HG03103 (cell line): ENCODE measurements at regions not wholly inside any gene's neighbourhood (a gene's known extent, or its start where the extent isn't known, plus 50 kb on each side); places are given as distances from the start of the nearest gene placed in this dataset.

Experiments
- ATAC-seq: cut with Tn5 transposase; IDR thresholded peaks from one replicate; pipeline ENCODE4 v1.9.1; 2021; ENCODE audit warnings: low read depth; ENCODE audit not compliant: unreplicated experiment

DNA sequence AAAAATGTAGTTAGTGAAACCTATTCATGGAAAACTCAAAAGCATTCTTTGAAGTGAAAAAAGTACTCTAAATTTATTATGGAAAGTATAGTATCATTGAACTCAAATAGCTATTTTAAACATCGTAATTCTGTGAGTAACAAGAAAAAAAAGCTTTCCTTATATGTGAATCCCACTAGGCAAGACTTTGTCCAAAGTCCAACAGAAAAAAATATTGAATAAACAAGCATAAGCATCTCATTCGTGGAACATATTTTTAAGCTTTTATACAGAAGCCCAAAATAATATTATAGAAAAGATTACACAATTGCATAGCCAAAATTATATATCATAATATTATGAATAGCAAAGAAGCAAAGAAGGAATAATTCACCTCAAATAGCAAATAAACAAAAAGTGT is 79.4 kb upstream of the IFNE start:
- ATAC-seq, result no peak

DNA sequence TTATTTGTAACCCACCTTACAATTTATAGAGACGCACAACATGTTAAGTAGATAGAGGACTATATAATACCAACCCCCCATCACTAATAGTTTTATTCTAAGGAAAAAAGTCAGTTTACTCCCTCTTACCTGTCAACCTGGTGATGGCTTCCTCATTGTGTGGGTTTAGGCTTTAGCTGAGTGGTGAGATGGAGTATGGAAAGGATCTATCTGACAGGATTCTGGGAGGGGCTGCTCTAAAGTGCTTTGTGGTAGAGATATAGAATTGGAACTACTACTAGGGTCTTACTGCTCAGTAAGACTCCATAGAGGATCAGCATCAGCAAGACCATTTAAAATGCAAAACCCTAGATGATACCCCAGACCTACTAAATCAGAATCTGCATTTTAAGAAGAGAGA is 82.1 kb upstream of the IFNE start:
- no peak for ATAC-seq

DNA sequence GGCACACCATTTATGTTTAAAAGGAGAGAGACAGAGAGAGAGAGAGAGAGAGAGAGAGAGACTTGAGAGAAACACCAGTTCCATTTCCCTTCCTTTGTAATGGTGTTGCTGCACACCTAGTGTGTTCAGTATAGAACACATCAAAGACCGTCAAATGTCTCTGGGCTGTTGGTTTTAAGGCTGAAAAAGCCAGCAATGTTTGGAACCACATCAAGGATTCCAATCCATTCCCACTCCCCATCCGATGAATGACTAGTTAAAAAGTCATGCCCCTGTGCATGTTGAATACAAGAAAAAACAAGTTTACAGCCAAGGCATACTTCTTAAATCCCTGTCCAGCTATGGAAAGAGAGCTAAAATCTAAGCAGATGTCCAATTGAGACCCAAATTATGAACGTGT is 83.0 kb upstream of the IFNE start:
- no peak for ATAC-seq

DNA sequence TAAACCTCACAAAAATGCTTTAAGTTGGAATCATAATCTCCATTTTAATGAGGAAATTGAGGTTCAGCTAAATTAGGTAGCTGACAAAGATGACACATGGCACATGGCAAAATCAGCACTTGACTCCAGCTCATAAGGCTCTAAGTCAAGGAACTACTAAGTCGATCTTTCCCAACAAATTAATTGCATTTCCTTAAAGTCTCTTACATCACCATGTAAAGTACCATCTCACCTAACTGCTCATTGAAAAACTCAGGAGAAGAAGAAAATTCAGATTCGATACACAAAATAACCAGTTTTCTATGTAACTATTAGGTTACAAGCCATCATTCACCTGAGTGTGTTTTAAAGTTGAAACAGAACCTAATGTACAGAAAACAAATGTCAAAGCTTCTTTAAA is 85.8 kb upstream of the IFNE start:
- ATAC-seq, result no peak

DNA sequence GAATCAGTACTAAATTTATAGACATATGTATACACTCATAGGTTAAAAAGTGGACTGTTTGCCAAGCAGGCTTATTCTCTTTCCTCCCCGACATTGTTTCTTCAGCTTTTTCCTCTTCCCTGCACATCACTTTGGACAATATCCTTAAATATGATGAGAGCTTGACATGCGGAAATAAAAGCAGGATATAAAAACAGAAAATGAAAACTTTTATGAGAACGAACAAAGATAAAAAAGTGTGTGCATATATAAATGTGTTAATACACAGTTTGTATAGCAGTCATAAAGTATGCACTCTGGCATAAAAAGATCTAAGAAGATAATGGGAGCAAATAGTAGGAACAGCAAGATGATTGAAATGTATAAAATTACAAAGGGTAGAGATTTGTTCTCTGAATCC is 86.4 kb upstream of the IFNE start:
- ATAC-seq, result no peak

DNA sequence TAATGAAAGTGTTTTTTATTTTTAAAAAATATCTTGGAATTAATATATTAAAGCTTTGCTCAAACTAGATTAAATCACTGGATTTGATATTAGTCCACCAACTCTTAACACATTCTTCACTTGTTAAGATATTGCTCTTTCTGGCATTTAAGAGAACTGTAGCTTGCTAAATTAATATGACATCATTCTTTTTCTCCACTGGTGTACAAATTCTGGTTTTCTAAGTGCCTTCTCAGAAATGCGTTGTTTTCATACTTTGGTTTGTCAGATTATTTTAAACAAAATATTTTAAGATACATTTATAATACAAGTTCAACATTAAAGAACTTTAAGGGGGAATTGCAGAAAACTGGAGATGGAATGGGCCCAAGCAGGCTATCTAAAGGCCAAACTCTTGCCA is 87.6 kb upstream of the IFNE start:
- ATAC-seq, result no peak

DNA sequence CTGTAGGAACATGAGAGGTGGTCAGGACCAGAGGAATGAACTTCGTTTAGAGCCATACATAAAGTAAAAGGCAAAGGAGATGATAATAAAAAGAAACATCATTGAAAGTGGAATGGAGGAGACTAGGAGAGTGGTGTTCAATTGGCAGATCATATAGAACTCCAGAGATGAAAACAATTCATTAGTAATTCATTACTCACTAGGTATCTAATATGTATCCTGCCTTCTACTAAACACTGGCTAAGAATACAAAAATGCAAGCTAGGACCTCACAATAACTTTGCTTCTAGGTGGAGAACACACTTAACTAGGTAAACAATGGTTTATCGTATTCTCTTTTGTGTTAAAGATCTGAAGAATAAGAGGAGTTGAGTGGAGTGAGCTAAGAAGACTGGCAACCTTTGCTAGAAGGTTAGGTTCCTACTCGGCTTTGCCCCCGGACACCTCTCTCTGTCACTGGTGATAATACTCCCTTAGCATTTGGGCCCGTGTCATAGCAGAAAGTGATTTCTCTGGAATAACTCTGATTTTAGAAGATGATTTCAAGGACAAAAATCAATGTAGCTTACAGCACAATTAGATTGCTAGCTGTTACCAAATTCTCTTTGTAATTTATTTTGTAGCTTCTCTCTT is 88.6 kb upstream of the IFNE start:
- ATAC-seq, result no peak

DNA sequence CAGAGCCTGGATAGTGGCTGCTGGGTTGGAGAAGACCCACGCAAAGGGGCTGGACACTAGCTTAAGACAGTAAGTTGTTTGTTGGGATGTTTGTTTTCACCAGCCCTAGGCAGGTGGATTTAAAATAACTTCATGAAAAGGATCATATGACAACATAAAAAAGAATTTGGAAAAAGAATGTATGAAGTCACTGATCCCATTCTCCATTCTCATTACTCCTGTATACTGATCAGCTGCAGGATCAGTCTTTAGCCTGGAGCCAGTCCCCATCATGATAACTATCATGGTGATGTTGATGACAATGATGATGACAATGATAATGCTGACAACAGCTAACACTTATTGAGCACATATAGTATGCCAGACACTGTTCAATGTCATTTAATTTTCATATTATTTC is 92.1 kb upstream of the IFNE start:
- no peak for ATAC-seq

DNA sequence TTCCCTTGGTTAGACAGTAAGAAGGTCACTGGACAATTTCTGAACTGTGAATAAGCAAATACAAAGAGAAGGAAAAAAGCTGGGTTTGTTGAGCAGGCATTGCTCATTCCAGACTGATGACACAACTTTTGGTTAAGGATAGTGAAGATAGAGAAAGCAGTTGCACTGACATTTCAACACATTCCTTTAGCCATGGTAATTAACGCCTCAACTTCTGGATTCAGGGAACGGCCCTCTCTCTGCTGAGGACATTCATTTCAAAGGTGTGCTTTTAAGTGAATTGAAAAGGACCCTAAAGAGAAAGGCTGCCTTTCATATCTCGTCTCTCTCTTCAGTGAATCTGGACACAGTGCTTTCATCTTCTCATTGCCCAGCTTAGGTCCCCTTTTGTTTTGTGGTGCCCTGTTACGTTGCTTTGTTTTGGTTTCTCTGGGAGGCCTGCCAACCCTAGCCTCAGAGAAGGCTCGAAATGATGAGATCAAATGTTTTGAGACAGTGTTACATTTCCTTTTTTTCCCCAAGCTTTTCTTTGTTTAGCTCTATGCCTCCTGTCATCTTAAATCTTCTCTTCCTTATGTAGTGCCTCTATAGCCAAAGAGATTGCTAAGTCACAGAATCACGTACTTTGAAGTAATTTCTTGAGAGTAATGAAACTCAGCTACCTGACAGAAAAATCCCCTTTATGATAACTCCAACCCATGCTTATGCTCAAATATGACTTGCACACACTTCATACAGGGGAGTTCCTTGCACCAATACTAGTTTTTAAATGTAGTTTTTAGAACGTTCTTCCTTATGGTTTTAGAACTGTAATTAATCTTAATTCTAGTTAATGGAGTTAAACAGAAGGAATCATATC is 94.4 kb upstream of the IFNE start:
- ATAC-seq, result no peak

DNA sequence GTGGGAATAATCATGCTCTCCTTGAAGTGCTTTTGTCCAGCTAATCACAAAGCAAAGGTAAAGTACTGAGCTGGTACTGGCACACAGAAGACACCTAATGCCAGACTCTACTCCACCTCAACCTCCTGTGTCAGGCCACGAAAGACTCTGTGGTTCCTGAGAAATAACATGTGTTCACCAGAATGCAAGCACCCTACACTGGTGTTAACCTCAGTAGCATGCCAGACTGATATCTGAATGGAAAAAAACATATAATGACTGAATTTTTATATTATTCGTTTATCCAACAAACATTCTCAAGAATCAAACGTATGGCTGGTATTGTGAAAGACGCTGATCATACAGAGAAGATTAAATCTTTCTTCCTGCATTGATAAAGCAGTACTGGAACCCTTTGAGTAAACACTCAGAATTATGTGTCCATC is 97.1 kb upstream of the IFNE start:
- no peak for ATAC-seq

DNA sequence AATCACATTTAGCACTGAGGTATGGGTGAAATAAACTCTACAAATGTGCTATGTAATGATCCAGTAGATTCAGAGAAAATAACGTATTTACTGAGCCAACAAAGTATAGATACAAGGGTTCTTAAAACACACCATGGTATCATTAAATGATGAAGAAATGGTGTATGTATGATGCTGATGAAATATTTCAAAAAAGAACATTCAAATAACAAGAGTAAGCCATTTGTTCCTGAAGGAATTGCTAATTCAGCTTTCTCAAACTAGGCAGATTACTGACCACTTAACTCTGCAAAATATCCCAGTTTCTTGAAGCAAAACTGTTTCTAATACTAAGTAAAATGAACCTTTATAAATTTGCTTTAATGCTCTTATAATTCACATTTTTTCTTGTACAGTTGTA is 97.6 kb upstream of the IFNE start:
- ATAC-seq, result no peak

DNA sequence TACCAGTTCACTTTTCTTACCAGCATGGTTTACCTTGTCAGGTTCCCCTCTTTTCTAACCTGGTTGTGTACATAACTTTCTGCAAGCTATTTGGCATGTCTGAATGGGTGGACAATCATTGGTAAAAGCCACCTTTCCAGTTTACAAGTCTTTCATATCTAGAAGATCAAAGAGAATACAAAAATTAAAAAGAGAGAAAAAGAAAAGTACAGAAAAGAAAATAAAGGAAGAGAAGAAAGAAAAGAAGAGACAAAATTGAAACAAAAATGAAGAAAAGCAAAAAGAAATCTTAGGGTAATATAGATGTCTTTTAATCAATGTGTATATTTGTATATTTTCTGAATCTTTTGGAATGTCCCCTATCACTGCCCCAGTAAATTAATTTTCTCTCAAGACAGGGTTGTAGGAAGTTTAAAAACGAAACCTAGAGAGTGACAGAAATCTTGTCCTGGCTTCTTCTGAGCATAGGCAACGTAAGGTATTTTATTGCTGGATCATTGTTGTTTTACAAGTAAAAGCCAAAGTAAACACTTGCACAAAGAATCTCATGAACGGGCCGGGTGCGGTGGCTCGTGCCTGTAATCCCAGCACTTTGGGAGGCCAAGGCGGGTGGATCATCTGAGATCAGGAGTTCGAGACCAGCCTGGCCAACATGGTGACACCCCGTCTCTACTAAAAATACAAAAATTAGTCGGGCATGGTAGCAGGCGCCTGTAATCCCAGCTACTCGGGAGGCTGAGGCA is 98.7 kb upstream of the IFNE start:
- no peak for ATAC-seq

DNA sequence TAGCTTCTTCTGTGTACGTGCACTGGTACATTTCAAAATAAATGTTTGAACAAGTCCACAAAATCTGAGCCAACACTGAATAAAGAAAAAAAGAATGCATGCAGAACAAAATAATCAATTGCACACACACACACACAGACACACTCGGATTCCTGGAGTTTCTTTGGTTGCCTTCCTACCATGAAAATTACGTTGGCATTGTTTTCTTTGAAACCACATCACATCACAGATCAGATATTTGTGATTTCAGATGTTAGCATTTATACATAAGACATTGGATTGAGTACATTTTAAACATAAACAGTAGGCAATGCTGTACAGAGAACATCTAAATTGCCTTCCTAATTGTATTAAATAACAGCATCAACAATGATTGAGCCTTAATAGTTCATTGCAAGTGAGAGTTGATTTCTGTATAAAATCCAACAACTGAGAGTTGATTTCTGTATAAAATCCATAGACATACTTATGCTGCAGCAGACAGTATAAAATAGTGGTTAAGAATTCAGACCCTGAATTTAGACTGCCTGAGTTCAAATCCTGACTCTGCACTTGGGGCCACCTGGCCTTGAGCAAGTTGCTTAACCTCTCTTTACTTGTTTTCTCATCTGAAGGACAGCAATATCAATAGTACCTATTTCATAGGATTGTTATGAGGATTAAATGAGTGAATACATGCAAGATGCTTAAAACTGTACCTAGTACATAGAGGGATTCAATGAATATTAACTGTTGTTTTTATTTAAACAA is 101.7 kb upstream of the IFNE start:
- ATAC-seq, result no peak

DNA sequence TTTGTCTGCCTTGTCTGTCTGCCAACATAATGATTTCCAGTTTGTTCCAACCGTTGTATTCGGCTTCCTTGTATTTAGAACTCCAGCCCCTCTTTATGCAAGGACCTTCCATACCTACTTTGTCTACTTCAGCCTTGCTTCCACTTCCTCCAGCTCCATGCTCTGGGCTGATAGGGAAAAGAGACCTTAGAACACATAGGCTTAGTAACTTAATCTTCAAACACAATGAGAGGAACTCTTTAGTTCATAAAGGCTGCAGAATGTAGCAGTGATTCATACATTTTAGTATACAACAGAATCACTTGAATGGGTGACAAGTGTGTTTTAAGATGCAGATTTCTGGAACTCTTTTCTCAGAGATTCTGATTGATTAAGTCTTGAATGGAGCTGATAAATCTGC is 102.8 kb upstream of the IFNE start:
- ATAC-seq, result no peak

DNA sequence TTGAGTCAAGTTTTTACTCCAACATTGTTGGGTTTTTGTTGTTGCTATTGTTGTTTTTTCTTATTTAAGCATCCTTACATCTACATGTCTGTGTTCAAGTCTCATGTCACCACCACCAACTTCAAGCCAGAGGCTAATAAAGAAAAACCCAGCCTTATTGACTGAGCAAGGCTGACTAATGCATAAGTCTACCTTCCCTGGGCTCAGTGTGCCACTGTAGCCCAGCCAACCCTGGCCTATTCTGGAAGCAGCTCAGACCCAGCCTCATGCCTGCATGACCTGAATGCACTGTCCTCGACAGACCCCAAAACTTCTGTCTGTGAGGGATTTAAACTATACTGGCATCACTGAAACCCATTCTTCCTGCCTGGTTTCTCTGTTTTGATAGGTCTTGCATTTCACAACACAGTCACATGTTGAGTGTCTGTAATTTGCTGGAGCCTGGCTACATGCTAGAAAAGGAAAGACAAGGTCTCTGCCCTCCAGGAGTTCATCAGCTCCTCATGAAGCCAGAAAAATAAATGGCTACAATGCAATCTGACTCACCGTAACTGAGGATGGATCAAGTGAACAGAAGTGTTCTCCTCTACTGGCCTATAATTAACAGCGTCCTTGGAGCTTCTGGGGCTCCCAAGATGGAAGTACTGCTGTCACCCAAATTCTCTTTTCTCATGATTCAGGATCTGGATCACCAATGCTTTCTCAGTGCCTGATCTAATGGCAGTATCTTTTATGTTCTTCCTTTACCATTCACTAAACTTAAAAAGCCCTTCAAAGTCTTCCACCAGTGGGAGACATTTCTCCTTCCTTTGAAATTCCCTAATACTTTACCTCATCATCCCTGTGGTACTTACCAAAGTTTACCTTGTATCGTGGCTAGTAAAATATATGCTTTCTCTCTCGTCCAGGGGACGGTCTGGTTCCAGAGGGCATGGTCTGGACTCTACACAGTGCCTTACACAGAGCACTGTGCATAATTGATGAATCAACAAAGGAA is 103.9 kb upstream of the IFNE start:
- no peak for ATAC-seq

DNA sequence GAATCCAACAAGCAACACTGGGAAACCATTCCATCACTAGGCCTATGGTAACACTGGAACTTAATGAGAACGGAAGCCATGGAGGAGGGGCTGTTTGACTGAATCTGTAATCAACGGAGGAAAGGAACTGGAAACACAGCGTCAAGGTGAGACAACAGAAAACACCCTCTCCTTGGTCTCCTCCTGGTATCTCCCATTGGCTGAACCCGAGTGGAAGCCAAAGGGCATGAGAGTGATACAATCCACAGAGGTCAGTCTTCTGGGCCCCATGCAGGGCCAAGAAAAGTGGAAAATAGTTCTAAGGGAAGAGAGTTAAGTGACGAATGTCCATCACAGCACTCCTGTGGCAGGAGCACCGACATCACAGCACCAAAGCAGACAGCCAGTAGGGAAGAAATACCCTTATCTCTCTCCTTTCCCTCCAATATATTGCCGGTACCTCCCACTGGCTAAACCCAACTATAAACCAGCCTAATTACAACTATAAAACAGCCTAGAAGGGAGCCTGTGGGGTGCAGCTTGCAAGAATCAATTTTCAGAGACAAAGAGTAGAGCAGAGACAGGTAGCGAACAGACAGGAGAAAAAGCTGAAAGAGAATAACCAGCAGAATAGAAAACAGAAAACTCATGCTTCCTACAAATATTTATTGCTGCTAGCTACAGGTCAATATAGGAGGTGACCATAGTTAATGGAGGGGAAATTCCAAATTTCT is 107.4 kb upstream of the IFNE start:
- no peak for ATAC-seq

DNA sequence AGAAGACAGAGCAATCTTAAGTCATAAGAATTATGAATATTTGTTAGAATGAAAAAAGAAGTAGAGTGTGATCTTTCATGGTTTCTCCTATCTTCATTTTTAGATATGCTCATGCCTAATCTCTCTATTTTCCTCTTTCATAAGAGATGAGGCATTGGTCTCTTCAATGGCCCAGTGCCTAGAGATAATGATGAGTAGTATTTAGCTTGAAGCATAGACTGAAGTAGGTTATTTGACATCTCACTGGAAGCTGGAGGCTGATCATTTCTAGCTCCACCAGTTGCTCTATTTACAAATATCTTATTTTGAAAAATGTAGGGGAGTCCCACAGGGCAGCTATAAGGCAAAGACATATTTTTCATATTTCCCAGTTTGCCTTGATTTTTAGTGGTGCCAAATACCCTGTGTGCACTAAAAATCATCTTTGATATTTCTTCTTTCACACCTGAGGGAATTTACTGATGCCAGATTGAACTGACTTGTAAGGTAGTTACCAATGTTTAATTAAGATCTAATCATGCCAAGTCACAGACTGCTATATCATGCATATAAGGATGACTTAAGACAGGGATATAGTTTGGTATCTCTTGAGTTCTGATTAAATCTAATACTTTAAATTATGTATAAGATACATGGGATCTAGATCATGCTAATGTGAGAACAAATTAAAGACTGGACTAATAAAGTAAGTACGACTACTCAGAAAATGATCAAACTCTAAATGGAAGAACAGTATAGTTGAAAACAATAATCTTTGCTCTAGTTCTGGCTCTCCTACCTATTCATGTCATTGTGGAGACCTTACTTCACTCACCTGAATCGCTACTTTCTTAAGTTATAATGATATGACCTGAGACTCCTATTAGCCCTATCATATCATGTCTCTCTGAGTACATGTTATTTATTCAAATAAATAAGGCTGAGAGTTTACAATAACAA is 108.2 kb upstream of the IFNE start:
- ATAC-seq, result no peak
